GM19324 (cell line): ENCODE measurements at regions not wholly inside any gene's neighbourhood (a gene's known extent, or its start where the extent isn't known, plus 50 kb on each side); places are given as distances from the start of the nearest gene placed in this dataset.

ENCODE experiments used
- ATAC-seq: cut with Tn5 transposase; IDR thresholded peaks from one replicate; pipeline ENCODE4 v1.9.1; 2021; ENCODE audit warnings: mild to moderate bottlenecking, moderate library complexity; ENCODE audit not compliant: unreplicated experiment, low FRiP score

- ATAC-seq, result no peak
Observed at GRCh38 chr7:35508623-35509400, 186.1 kb downstream of the HERPUD2 start.

GRCh38 chr7:35505066-35505465 is 189.9 kb downstream of the HERPUD2 start:
- ATAC-seq, result no peak

- ATAC-seq, result no peak
Observed at GRCh38 chr7:35504365-35504764, 190.6 kb downstream of the HERPUD2 start.

- no peak for ATAC-seq
Observed at GRCh38 chr7:35501681-35502080, 193.3 kb downstream of the HERPUD2 start.

DNA sequence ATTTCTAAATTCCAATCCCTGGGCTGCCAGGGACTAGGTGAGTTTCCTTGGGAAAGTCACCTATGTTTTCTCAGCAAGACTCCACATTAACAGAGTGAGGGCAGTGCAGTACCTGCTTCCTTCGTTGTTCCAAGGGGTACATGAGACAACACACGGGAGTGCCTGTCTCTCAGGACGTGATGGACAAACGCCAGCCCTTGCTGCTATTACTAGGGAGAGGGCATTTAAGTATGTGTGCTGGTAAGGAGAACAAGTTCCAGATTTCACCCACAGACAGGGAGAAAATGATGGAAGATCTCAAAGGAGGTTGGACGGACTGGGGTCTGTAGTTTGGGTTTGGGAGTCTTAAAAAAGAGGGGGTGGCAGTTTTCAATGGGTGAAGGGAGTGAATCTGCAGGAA is 195.7 kb downstream of the HERPUD2 start:
- no peak for ATAC-seq

DNA sequence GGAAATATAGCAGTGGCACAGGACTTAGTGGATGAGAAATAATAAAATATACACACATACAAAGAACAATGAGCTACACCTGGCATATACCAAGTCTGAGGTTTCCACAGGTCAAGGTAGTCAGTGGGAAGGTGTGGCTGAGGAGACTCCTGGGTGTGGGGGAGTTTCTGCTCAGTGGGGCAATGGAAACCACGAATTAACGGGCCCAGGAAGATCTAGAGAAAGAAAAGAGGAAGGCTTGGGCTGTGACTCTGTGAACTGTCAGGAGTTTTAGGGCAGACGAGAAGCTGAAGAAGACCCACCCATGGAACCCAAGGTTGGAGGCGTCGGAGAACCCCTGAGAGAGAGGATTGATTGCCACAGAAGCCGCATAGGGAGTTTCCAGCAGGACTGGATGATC is 196.5 kb downstream of the HERPUD2 start:
- ATAC-seq, result no peak

DNA sequence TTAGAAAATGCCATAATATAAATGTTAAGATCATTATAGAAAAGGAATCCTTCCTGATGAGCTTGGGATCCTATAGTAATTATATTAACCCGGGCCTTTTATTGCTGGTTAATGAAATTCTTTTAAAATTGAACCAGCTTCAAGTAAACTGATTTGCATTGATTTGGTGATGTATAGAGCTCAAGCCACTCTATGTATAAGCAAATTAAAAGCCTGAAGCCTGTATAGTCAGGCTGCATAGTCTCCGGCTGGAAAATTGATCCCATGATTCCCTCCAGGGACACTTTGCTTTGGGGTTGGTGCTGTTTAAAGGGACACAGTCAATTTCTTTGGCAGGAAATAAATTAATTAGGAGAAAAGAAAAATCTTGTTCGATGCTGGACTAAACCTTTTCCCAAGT is 199.1 kb downstream of the HERPUD2 start:
- ATAC-seq, result no peak

DNA sequence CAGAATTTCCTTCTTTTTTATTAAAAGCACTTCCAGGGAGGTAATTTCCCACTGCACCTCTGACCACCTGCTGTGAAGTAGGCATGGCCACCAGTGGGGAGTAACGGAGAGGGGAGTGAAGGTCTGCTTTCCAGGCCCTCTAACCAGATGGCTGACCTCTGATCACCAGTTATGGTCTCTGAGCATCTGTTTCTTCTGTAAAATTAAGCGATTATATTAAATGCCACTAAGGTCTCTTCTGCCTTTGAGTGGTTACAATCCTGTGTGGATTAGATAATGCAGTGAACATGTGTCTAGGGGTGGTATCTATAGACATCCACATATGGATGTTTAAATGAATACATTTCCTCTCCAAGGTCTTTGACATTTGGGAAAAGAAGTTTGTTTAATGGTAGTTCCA is 199.6 kb downstream of the HERPUD2 start:
- ATAC-seq, result no peak

DNA sequence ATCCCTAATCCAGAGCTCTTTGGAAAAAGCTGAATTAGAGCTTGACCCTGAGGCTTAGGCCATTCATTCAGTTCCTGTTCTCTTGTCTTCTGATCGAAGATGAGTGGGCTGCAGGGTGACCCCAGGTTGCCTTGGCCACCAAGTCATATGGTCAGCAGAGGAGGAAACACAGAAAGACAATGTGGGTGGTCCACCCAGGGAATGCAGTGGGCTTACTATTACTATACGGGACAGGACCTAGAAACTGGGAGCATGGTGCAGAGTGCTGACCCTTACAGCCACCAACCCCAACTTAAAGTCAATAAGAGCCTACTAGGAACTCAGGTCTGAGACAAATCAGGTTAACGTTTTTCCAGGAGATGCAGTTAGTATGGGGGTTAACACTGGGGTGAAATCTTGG is 200.5 kb downstream of the HERPUD2 start:
- no peak for ATAC-seq

- ATAC-seq, result no peak
Observed at GRCh38 chr7:35492451-35493175, 202.3 kb downstream of the HERPUD2 start.

DNA sequence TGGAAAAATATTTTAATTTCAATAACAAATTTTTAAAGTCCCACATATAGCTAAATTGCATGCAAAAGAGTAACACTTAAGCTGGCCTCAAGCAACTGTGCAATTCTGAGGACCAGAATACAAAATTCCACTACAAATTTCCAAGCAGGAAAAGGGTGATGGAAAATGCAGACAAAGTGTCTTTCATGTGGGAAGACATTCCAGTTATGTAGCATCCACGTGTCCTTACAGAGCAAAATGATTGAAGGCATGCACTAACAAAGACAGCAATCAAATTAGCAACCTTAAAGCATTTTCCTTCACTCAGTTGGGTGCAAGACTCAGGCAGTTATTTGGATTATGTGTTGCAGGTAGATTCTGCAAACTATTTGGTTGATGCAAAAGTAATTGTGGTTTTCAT is 203.7 kb downstream of the HERPUD2 start:
- ATAC-seq, result no peak

DNA sequence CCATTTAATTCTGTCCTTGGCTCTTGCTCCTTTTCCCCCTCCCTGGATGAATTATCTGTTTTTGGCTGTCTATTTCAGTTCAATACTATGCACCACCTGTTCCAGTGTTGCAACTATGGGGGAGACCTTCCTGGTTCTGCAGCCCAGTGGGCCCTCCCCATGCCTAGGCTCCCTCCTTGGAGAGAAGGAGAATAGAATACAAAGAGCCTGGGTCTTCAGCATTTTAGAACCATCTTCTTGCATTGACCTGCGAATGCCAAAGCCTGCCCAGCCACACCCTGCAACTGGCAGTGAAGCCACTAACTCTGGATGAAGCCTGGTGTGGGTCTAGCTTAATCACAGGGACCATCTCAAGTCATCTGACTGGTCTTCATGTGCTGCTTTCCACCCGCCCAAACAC is 207.1 kb downstream of the HERPUD2 start:
- no peak for ATAC-seq

DNA sequence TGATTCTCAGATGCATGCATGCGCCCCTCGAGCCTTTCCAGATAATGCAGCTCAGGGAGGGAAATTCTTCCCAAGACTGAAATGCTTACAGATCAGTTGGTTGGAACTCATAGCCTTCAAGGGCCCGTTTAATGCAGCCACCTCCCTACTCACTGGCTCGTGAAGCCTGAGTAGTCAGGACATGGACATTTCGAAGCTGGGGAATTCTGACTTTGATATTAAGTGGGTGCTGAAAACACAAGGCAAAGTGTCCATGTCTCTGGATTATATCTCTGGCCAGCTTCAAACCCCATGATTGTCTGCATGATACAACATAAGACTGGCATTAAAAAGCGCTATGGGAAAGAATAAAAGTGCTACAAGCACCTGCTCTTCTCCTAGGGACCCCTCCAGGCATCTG is 207.5 kb downstream of the HERPUD2 start:
- no peak for ATAC-seq

DNA sequence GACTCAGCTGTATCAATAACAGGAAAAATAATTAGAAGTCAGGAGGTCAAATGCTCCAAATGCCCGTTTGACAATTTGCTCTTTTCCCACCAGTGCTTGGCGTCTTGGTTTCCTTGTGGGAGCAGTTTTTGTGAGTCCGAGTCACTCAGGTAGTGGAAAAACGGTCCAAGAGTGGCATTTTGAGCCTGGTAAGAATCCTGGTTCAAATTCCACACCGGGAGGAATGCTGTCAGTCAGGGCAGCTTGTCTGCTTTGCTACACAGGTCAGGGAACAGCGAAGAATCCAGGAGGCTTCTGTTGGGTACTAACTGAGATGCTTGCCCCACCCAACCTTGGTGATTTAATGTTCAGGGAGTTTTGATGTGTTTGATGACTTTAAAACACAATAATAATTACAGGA is 209.5 kb downstream of the HERPUD2 start:
- no peak for ATAC-seq

DNA sequence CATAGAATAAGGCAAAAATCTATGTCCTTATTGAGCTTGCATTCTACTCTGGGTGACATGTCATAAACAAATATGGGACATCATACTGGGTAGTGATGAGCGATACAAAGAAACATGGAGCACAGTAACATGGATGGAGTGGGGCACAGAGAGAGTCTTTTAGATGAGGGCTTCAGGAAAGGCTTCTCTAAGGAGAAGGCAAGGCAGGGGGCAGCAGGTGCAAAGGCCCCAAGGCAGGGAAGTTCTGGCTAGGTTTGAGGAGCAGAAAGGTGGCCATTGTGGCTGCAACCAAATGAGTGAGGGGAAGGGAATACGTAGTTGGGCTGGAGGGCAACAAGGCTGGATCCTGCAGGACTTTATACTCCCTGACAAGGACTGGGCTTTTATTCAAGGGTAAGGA is 211.4 kb downstream of the HERPUD2 start:
- ATAC-seq, result no peak

DNA sequence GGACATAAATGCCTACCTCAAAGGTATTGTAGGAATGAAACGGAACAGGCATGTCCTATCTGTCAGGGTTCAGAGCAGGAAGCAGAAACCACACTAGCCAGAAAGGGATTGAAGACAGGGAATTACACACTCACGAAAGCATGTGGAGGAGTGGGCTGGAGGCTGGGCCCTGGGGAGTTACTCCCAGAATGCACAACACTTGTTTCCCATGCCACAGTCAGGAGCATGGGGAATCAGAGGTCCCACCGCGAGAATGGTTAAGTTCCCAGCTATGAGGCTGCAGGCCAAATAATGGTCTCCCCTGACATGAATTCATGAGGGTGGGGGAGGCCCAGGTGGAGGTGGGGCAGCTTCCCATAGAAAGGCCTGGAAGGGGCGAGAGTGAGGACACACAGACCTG is 212.7 kb downstream of the HERPUD2 start:
- ATAC-seq, result no peak

DNA sequence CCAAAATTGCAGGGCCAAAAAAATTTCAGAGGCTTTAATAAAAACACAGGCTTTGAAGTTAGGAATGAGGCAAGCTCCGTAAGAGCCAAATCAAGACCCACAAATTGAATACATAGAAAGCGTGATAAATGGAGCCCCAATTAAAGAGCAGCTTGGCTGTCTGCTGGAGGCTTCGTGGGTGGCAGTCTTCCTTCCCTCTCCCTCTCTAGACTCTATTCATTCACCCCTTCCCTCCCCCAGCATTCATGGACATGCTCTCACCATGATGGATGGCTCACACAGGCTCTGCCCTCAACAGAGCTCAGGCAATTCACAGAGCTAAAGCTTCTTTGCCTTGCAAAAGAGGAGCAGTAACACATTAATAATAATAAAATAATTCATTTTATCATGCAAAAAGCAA is 214.1 kb downstream of the HERPUD2 start:
- no peak for ATAC-seq

- no peak for ATAC-seq
Observed at GRCh38 chr7:35477609-35478008, 217.3 kb downstream of the HERPUD2 start.

DNA sequence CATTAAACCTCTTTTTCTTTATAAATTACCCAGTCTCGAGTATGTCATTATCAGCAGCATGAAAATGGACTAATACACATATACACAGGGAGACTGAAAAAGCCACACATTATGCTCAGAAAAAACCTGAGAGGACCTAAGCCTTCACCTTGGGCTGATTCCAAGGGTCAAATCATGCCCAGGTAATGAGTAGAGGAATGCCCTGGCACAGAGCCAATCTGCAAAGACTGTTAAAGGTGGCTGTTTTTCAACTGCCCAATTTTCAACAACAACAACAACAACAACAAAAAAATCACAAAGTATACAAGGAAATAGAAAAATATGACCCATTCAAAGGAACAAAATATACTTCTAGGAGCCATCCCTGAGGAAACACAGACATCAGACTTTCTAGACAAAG is 220.2 kb upstream of the TBX20 start:
- ATAC-seq, result no peak

DNA sequence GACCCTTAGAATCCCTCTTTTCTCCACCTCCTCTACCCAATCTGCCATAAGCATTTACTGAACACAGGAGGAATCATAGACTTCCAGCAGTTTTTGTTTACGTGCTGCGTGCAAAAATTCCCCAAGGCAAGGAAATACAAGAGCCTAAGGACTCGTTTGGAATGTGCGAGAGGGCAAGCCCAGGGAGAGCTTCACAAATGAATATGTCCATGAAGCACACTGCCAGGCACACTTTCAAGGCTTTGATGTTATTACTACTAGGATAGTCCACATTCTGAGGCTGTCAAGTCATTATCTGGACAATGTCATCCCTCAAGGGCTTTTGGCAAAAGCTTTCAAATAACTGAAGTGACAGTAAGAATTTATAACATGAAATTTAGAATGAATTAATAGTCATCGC is 214.7 kb upstream of the TBX20 start:
- no peak for ATAC-seq

GRCh38 chr7:35467456-35467978 is 213.6 kb upstream of the TBX20 start:
- no peak for ATAC-seq

- ATAC-seq, result no peak
Observed at GRCh38 chr7:35465791-35466336, 212.0 kb upstream of the TBX20 start.
